Lower leg skin (tissue), 4 donors: ENCODE measurements at regions not wholly inside any gene's neighbourhood (a gene's known extent, or its start where the extent isn't known, plus 50 kb on each side); places are given as distances from the start of the nearest gene placed in this dataset.

ENCODE experiments used
- DNase-seq, 2 donors: peaks; one replicate each; pipeline ENCODE4 v3.0.0-alpha.2; 2019; ENCODE audit warnings: low spot score in 2 of 2
- H3K4me3 ChIP-seq: fragments of 200-600 bp; sonication (generic); 2 replicates; pipeline ENCODE4 v1.5.1; 2017; ENCODE audit warnings: mild to moderate bottlenecking, low read depth; ENCODE audit not compliant: poor library complexity, severe bottlenecking
- POLR2A ChIP-seq, 2 donors: fragments of 450-650 bp; IDR thresholded peaks; one replicate each; pipeline ENCODE4 v1.6.1; 2016 to 2017; ENCODE audit warnings: antibody characterized with exemption in 2 of 2, mild to moderate bottlenecking in 1 of 2, moderate library complexity in 1 of 2
- WGBS, 2 donors: methylation state at CpG; one replicate each; pipeline ENCODE4 v1.1.5; 2018; 5-methylcytosine and 5-hydroxymethylcytosine counted together
- intact Hi-C: fragments of 100-400 bp; cut with DNase I; formaldehyde crosslinking; loops from one replicate; pipeline ENCODE4 v1.15.0; 2023; ENCODE audit warnings: low total_unique reads
- TF ChIP-seq, protein P1 (sequence below), 3 donors: fragments of 450-650 bp; IDR thresholded peaks; one replicate each; pipeline ENCODE4 v1.5.1; 2016; ENCODE audit warnings: antibody characterized with exemption in 3 of 3, mild to moderate bottlenecking in 3 of 3, moderate library complexity in 2 of 3

DNA sequence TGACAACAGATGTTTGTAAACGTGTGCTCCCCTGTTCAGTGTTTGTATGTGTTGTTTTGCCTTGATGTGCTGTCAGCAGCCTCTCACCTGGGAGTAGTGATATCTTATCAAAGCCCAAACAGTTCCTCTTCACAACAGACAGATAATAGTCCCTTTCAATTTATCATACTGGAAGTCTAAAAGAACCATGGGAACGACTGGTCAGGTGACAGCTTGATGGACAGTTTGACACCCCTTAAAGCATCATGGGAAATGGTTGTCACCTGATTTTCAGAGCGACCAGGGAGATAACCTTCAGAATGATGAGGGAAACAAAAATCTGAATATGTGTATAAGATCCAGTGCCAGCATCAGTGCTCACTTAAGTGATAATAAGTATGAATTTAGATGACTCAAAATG lies 146.3 kb upstream of the SOX2 start:
- no peak overlapping the region for H3K4me3 ChIP-seq
- no peak for DNase-seq
- TF ChIP-seq, protein P1, sequence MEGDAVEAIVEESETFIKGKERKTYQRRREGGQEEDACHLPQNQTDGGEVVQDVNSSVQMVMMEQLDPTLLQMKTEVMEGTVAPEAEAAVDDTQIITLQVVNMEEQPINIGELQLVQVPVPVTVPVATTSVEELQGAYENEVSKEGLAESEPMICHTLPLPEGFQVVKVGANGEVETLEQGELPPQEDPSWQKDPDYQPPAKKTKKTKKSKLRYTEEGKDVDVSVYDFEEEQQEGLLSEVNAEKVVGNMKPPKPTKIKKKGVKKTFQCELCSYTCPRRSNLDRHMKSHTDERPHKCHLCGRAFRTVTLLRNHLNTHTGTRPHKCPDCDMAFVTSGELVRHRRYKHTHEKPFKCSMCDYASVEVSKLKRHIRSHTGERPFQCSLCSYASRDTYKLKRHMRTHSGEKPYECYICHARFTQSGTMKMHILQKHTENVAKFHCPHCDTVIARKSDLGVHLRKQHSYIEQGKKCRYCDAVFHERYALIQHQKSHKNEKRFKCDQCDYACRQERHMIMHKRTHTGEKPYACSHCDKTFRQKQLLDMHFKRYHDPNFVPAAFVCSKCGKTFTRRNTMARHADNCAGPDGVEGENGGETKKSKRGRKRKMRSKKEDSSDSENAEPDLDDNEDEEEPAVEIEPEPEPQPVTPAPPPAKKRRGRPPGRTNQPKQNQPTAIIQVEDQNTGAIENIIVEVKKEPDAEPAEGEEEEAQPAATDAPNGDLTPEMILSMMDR (IDR thresholded peaks at IDR 0.05): no peak
- no peak for TF ChIP-seq POLR2A (IDR thresholded peaks at IDR 0.05)
- 24 to 27% methylated on average over 3 of the region's 3 CpGs for WGBS, 2 donors
- intact Hi-C loops: no loop called here

DNA sequence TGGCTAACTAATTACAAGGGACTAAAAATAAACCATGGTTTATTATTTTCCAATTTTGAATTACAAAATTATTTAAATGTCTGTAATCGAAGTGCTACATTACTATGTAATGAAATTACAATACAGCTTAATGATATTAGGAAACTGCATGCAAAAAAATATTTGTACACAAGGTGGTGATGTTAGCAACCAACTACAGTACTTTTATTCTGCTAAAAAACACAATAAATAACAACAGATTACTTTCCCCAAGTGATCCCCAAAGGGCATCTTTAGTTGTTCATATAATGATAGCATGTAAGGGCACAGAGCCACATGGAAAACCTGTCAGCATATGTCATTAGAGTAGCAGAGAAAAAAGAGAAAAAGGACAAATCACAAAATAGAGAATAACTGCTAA lies 147.5 kb upstream of the SOX2 start:
- no peak for DNase-seq
- TF ChIP-seq POLR2A (IDR thresholded peaks at IDR 0.05): no peak
- TF ChIP-seq, protein P1 (IDR thresholded peaks at IDR 0.05): no peak
- H3K4me3 ChIP-seq: no peak overlapping the region
- 64 to 73% methylated on average over 1 of the region's 1 CpG for WGBS, 2 donors
- intact Hi-C loops: no loop called here

DNA sequence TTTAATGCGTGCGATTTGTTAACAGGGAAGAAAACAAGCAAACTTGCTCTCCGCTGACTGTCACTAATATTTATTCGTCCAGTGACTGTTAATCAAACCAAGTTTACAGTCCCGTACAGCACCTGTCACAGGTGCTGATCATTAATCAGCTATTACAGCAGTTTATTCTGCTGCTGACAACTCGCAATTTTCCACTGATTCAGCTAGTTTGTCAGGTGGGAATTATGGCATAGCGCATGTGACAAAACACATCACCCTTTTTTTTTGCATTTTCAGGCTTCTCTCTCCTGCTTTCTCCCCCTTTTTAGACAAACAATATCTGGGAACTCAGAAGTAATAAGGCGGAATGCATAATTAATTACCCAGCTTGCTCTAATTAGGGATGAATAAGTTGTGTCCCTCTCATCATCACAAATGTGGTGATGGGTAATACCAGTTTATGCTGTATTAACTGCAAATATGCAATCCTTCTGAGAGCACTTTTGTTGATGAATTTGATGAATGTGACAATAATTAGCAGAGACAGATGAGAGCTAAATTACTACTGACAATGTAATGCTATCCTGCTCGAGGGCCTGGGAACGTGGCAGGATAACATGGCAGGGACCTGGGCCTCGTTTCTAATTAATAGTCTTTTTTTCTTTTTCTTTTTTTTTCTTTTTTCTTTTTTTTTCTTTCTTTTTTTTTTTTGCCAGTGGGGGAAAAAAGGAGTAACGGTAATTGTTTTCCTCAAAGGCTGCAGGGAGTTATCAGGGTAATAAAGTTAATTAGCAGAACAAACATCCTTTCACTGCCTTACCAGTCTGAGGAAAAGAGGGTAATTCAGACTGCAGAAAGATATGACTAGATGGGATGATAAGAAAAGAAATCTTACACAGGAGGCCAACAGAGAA lies 150.3 kb upstream of the SOX2 start:
- DNase-seq: no peak
- intact Hi-C loops: no loop called here
- no peak overlapping the region for H3K4me3 ChIP-seq
- TF ChIP-seq, protein P1 (IDR thresholded peaks at IDR 0.05): no peak
- 36 to 40% methylated on average over 12 of the region's 12 CpGs for WGBS, 2 donors

DNA sequence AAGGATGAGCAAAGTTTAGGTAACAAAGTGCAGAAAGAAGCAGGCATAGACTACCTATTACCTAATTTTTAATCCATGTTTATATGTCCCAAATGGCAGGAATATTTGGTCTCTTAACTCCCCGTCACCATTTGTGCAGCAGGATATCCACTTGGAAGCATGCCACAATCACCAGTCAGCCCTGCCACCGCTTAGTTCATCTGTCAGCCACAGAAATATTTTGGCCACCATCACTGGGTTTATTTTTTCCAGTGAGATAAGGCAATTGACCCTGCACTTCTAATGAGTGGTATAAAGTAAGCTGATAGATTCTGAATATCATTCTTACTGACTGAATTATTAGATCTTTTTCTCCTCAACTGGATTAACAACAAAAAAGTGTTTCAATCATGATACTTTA lies 152.9 kb upstream of the SOX2 start:
- 33 to 61% methylated on average over 2 of the region's 2 CpGs for WGBS, 2 donors
- H3K4me3 ChIP-seq: no peak overlapping the region
- DNase-seq: no peak
- intact Hi-C loops: no loop called here
- TF ChIP-seq, protein P1 (IDR thresholded peaks at IDR 0.05): no peak
- no peak for TF ChIP-seq POLR2A (IDR thresholded peaks at IDR 0.05)

DNA sequence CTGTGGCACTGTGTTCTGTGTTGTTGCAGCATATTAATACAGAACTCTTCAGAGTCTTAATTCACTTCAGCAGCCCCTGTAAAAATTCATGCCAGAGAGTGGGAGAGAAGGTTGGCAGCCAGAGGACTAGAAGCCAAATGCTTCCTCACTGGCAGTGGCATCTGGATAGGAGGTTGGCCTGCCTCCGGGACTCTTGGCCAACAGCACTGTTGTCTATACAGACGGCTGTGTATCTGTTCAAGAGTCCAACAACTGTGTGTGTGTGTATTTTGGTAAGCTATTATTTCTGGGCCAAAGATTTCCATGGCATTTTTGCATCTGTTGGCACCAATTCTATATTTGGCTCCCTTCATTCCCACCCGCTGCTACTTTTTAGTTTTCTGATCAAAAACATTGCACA lies 156.0 kb upstream of the SOX2 start:
- H3K4me3 ChIP-seq: no peak overlapping the region
- DNase-seq: no peak
- no peak for TF ChIP-seq POLR2A (IDR thresholded peaks at IDR 0.05)
- TF ChIP-seq, protein P1 (IDR thresholded peaks at IDR 0.05): no peak
- intact Hi-C loops: no loop called here
- WGBS, 2 donors: 47 to 62% methylated on average over 3 of the region's 3 CpGs
